H9 (cell line): ENCODE measurements at regions not wholly inside any gene's neighbourhood (a gene's known extent, or its start where the extent isn't known, plus 50 kb on each side); places are given as distances from the start of the nearest gene placed in this dataset.

Source experiments
- DNase-seq: peaks from one replicate; pipeline ENCODE4 v3.0.0-alpha.2; 2017
- H2AFZ ChIP-seq: one replicate; pipeline ENCODE4 v1.6.1; 2013; ENCODE audit warnings: mild to moderate bottlenecking, low read length, control low read depth, moderate library complexity
- H2AK5ac ChIP-seq: 2 replicates; pipeline ENCODE4 v1.6.1; 2013; ENCODE audit warnings: low read length, control low read depth, mixed read lengths; ENCODE audit not compliant: insufficient read length
- H2BK120ac ChIP-seq: one replicate; pipeline ENCODE4 v1.6.1; 2013; ENCODE audit warnings: low read depth, mild to moderate bottlenecking, low read length, control low read depth, inconsistent platforms; ENCODE audit not compliant: poor library complexity, severe bottlenecking
- H2BK12ac ChIP-seq: 2 replicates; pipeline ENCODE4 v1.6.1; 2013; ENCODE audit warnings: low read length, control low read depth, mixed read lengths, low read depth; ENCODE audit not compliant: insufficient read length
- H2BK15ac ChIP-seq: 2 replicates; pipeline ENCODE4 v1.6.1; 2013; ENCODE audit warnings: low read depth, low read length, control low read depth
- H2BK20ac ChIP-seq: one replicate; pipeline ENCODE4 v1.6.1; 2013; ENCODE audit warnings: low read depth, mild to moderate bottlenecking, low read length, control low read depth, inconsistent platforms; ENCODE audit not compliant: poor library complexity, severe bottlenecking
- H2BK5ac ChIP-seq: 2 replicates; pipeline ENCODE4 v1.6.1; 2013; ENCODE audit warnings: low read length, control low read depth, mixed read lengths; ENCODE audit not compliant: insufficient read length
- H3K14ac ChIP-seq: 2 replicates; pipeline ENCODE4 v1.6.1; 2013; ENCODE audit warnings: low read length, control low read depth; ENCODE audit not compliant: insufficient read depth
- H3K18ac ChIP-seq: 2 replicates; pipeline ENCODE4 v1.6.1; 2013; ENCODE audit warnings: low read depth, mild to moderate bottlenecking, mixed read lengths, low read length, control low read depth; ENCODE audit not compliant: insufficient read length
- H3K23ac ChIP-seq: 2 replicates; pipeline ENCODE4 v1.6.1; 2013; ENCODE audit warnings: low read length, control low read depth, mixed read lengths, low read depth; ENCODE audit not compliant: insufficient read length
- H3K23me2 ChIP-seq: 2 replicates; pipeline ENCODE4 v1.6.1; 2013; ENCODE audit warnings: low read depth, mild to moderate bottlenecking, mixed read lengths, low read length, control low read depth; ENCODE audit not compliant: insufficient read length, poor library complexity, severe bottlenecking
- H3K27ac ChIP-seq: 2 replicates; pipeline ENCODE4 v1.5.1; 2013; ENCODE audit warnings: low read length, control low read depth, mixed read lengths, low read depth; ENCODE audit not compliant: insufficient read length
- H3K27me3 ChIP-seq: 2 replicates; pipeline ENCODE4 v1.6.1; 2013; ENCODE audit warnings: low read length, control low read depth, inconsistent platforms; ENCODE audit not compliant: insufficient read depth
- H3K4ac ChIP-seq: 2 replicates; pipeline ENCODE4 v1.6.1; 2013; ENCODE audit warnings: low read depth, mild to moderate bottlenecking, control low read depth, inconsistent platforms, low read length, moderate library complexity
- H3K4me1 ChIP-seq: 2 replicates; pipeline ENCODE4 v1.6.1; 2013; ENCODE audit warnings: low read length, control low read depth, inconsistent platforms; ENCODE audit not compliant: insufficient read depth
- H3K4me2 ChIP-seq: 2 replicates; pipeline ENCODE4 v1.6.1; 2013; ENCODE audit warnings: low read length, control low read depth, mixed read lengths; ENCODE audit not compliant: insufficient read length, insufficient read depth
- H3K56ac ChIP-seq: 2 replicates; pipeline ENCODE4 v1.6.1; 2013; ENCODE audit warnings: low read depth, mild to moderate bottlenecking, mixed read lengths, low read length, control low read depth; ENCODE audit not compliant: insufficient read length
- H3K79me1 ChIP-seq: 2 replicates; pipeline ENCODE4 v1.6.1; 2013; ENCODE audit warnings: low read depth, mild to moderate bottlenecking, moderate library complexity, low read length, control low read depth, inconsistent platforms; ENCODE audit not compliant: insufficient read depth, poor library complexity, severe bottlenecking
- H3K79me2 ChIP-seq: 2 replicates; pipeline ENCODE4 v1.6.1; 2013; ENCODE audit warnings: low read length, control low read depth, inconsistent platforms; ENCODE audit not compliant: insufficient read depth
- H3K9ac ChIP-seq: 2 replicates; pipeline ENCODE4 v1.6.1; 2013; ENCODE audit warnings: low read length, control low read depth, mixed read lengths; ENCODE audit not compliant: insufficient read length; ENCODE audit errors: extremely low read depth
- H3K9me3 ChIP-seq: one replicate; pipeline ENCODE4 v1.6.1; 2013; ENCODE audit warnings: low read depth, low read length, inconsistent platforms; ENCODE audit not compliant: control insufficient read depth
- H3T11ph ChIP-seq: one replicate; pipeline ENCODE4 v1.6.1; 2013; ENCODE audit warnings: mild to moderate bottlenecking, low read length, control low read depth, inconsistent platforms
- H4K20me1 ChIP-seq: one replicate; pipeline ENCODE4 v1.6.1; 2013; ENCODE audit not compliant: control insufficient read depth, insufficient read length, insufficient read depth
- H4K5ac ChIP-seq: 2 replicates; pipeline ENCODE4 v1.6.1; 2013; ENCODE audit warnings: low read depth, mild to moderate bottlenecking, mixed read lengths, low read length, control low read depth; ENCODE audit not compliant: insufficient read length
- H4K8ac ChIP-seq: replicated peaks from 2 replicates; pipeline ENCODE4 v1.6.1; 2013; ENCODE audit warnings: low read length, control low read depth, mixed read lengths, low read depth; ENCODE audit not compliant: insufficient read length
- H4K91ac ChIP-seq: 2 replicates; pipeline ENCODE4 v1.6.1; 2013; ENCODE audit warnings: low read depth, mild to moderate bottlenecking, moderate library complexity, mixed read lengths, low read length, control low read depth; ENCODE audit not compliant: insufficient read length
- H3K27ac Mint-ChIP-seq, 3 experiments: 2 replicates in 2 of 3; 3 replicates in 1 of 3; pipeline ENCODE4 v1.8.0; 2020 to 2021; ENCODE audit warnings: mixed read lengths in 3 of 3, mild to moderate bottlenecking in 1 of 3, moderate library complexity in 1 of 3
- H3K27me3 Mint-ChIP-seq: 2 replicates; pipeline ENCODE4 v1.8.0; 2021; ENCODE audit warnings: low read depth, mild to moderate bottlenecking, moderate library complexity, mixed read lengths
- H3K36me3 Mint-ChIP-seq, 3 experiments: 2 replicates in 2 of 3; 3 replicates in 1 of 3; pipeline ENCODE4 v1.8.0; 2020 to 2021; ENCODE audit warnings: low read depth in 3 of 3, mixed read lengths in 3 of 3; ENCODE audit not compliant: insufficient read depth in 1 of 3
- H3K4me1 Mint-ChIP-seq, 2 experiments: 2 replicates each; pipeline ENCODE4 v1.8.0; 2020; ENCODE audit warnings: mixed read lengths in 2 of 2
- H3K4me3 Mint-ChIP-seq, 2 experiments: 2 replicates in 1 of 2; 3 replicates in 1 of 2; pipeline ENCODE4 v1.8.0; 2020 to 2021; ENCODE audit warnings: mild to moderate bottlenecking in 2 of 2, mixed read lengths in 2 of 2, moderate library complexity in 1 of 2
- H3K9me3 Mint-ChIP-seq, 2 experiments: 2 replicates in 1 of 2; 3 replicates in 1 of 2; pipeline ENCODE4 v1.8.0; 2020; ENCODE audit warnings: mild to moderate bottlenecking in 2 of 2, mixed read lengths in 2 of 2, moderate library complexity in 1 of 2
- CTCF ChIP-seq: fragments of 200-600 bp; sonication (generic); conservative IDR thresholded peaks from 3 replicates; pipeline ENCODE4 v1.8.0; 2021; ENCODE audit warnings: antibody characterized with exemption, mild to moderate bottlenecking
- WGBS: extraction: QIAGEN DNeasy Blood & Tissue Kit; methylation state at CpG from one replicate; pipeline ENCODE4 v1.1.7; 2013; ENCODE audit warnings: missing lambda C conversion rate, low lambda C conversion rate, mixed read lengths; ENCODE audit not compliant: insufficient read length; ENCODE audit errors: extremely low coverage; 5-methylcytosine and 5-hydroxymethylcytosine counted together

GRCh38 chr18:37661061-37661460, 95.5 kb upstream of the CELF4 start:
- H3K4me3 Mint-ChIP-seq = no peak overlapping the region
- Histone ChIP-seq H2BK20ac (no peak overlapping the region), H3K18ac (no peak overlapping the region), H3K27ac (no peak overlapping the region), H2BK5ac (no peak overlapping the region), H2AK5ac (no peak overlapping the region), H4K20me1 (peaks cover 3% of the 10 kb centered on the region), H3K4ac (no peak overlapping the region), H3K79me2 (no peaks in the 10 kb centered on the region), H3K9ac (no peak overlapping the region), H3K79me1 (no peaks in the 10 kb centered on the region), H3K9me3 (no peaks in the 10 kb centered on the region), H4K8ac (no peak overlapping the region), H3K4me2 (no peak overlapping the region), H2AFZ (no peak overlapping the region), H3K56ac (no peak overlapping the region), H4K91ac (no peak overlapping the region), H3K23ac (no peak overlapping the region), H4K5ac (no peak overlapping the region), H3T11ph (no peak overlapping the region), H2BK12ac (no peak overlapping the region), H3K23me2 (no peaks in the 10 kb centered on the region), H3K4me1 (peaks cover 2% of the 10 kb centered on the region; the same call in 1 of the 2 replicates), H3K27me3 (no peaks in the 10 kb centered on the region), H3K14ac (no peak overlapping the region), H2BK120ac (no peak overlapping the region), H2BK15ac (no peak overlapping the region)
- TF ChIP-seq CTCF = no peak
- H3K36me3 Mint-ChIP-seq = no peaks in the 10 kb centered on the region; a peak in 1 of 7 replicates
- DNase-seq = no peak
- no peak overlapping the region for H3K27ac Mint-ChIP-seq
- H3K9me3 Mint-ChIP-seq = no peaks in the 10 kb centered on the region; a peak in 1 of 5 replicates
- no CpG with 5 or more reads among the region's 4 CpGs for WGBS
- peaks cover 8 to 9% of the 10 kb centered on the region in 2 experiments for H3K4me1 Mint-ChIP-seq
- peaks cover 4% of the 10 kb centered on the region for H3K27me3 Mint-ChIP-seq
